ENCODE measurements at regions not wholly inside any gene's neighbourhood (a gene's known extent, or its start where the extent isn't known, plus 50 kb on each side); places are given as distances from the start of the nearest gene placed in this dataset.

GRCh38 chr17:73987395-73987794, 216.1 kb upstream of the RPL38 start:
- no peak overlapping the region for H3K4me3 ChIP-seq (ENCODE audit: control extremely low read depth in 1 of 5, extremely low read depth in 1 of 5, insufficient read depth in 1 of 5, low read depth in 2 of 5, low read length in 4 of 5)
- H3K27me3 Mint-ChIP-seq = peaks cover 8% of the 10 kb centered on the region
- ChIA-PET CTCF (interaction anchor here (1.3 kb wide), 1 partner anchor 558 kb away, joined by 4 read pairs; no protein-coding TSS in a partner anchor), POLR2A (no interaction called here)
- no peak overlapping the region for H3K9ac ChIP-seq (ENCODE audit: low read length)
- TF ChIP-seq EZH2 (IDR thresholded peaks at IDR 0.05; ENCODE audit: borderline replicate concordance, insufficient read depth, low read depth, low read length, poor library complexity, severe bottlenecking) (no peak), CTCF (IDR thresholded peaks at IDR 0.05) (no peak)
- no peak for DNase-seq
- 90% methylated on average over 7 of the region's 9 CpGs for WGBS (ENCODE audit: insufficient coverage)
- H3K27ac Mint-ChIP-seq = no peak overlapping the region
- no peak overlapping the region for H3K4me3 Mint-ChIP-seq
- H3K4me1 Mint-ChIP-seq = peaks cover 2% of the 10 kb centered on the region
- no peaks in the 10 kb centered on the region for H3K9me3 Mint-ChIP-seq (ENCODE audit: insufficient read depth)
- H3K79me2 ChIP-seq (ENCODE audit: control insufficient read depth, insufficient read depth, low read length) = no peaks in the 10 kb centered on the region
- no peaks in the 10 kb centered on the region for H3K4me1 ChIP-seq (ENCODE audit: control insufficient read depth in 2 of 2, insufficient read depth in 2 of 2, low read length in 2 of 2)
- H3K9me3 ChIP-seq (ENCODE audit: control extremely low read depth in 1 of 3, control insufficient read depth in 2 of 3, insufficient read depth in 1 of 3, low read length in 2 of 3) = no peaks in the 10 kb centered on the region
- no peak for ATAC-seq (ENCODE audit: low read depth)
- no peaks in the 10 kb centered on the region for H4K20me1 ChIP-seq (ENCODE audit: control insufficient read depth, insufficient read depth, low read length, poor library complexity, severe bottlenecking)
- H3K27ac ChIP-seq (ENCODE audit: low read length in 2 of 2) = no peak overlapping the region
- intact Hi-C loops (cut with micrococcal nuclease) = no loop called here
- no peaks in the 10 kb centered on the region for H3K27me3 ChIP-seq (replicated peaks in 1 of 4; ENCODE audit: control extremely low read depth in 1 of 4, control insufficient read depth in 3 of 4, insufficient read depth in 4 of 4, low read length in 3 of 4)
- H2AFZ ChIP-seq (ENCODE audit: insufficient read depth, low read depth, low read length, poor library complexity, severe bottlenecking) = no peak overlapping the region
- H3K4me2 ChIP-seq (replicated peaks; ENCODE audit: low read depth, low read length, poor library complexity, severe bottlenecking) = no peak overlapping the region
- no peaks in the 10 kb centered on the region for H3K36me3 ChIP-seq (replicated peaks in 1 of 2; ENCODE audit: control extremely low read depth in 1 of 2, control insufficient read depth in 1 of 2, extremely low read depth in 1 of 2, insufficient read depth in 2 of 2, low read length in 1 of 2)

GRCh38 chr17:73987845-73988509, 215.5 kb upstream of the RPL38 start:
- no peak for TF ChIP-seq EZH2 (IDR thresholded peaks at IDR 0.05; ENCODE audit: borderline replicate concordance, insufficient read depth, low read depth, low read length, poor library complexity, severe bottlenecking)
- TF ChIP-seq CTCF (IDR thresholded peaks at IDR 0.05) = no peak
- no peak overlapping the region for H3K4me2 ChIP-seq (replicated peaks; ENCODE audit: low read depth, low read length, poor library complexity, severe bottlenecking)
- H3K27me3 Mint-ChIP-seq = peaks cover 5% of the 10 kb centered on the region
- H4K20me1 ChIP-seq (ENCODE audit: control insufficient read depth, insufficient read depth, low read length, poor library complexity, severe bottlenecking) = no peaks in the 10 kb centered on the region
- H3K36me3 ChIP-seq (replicated peaks in 1 of 2; ENCODE audit: control extremely low read depth in 1 of 2, control insufficient read depth in 1 of 2, extremely low read depth in 1 of 2, insufficient read depth in 2 of 2, low read length in 1 of 2) = no peaks in the 10 kb centered on the region
- H3K9ac ChIP-seq (ENCODE audit: low read length) = no peak overlapping the region
- no peaks in the 10 kb centered on the region for H3K9me3 Mint-ChIP-seq (ENCODE audit: insufficient read depth)
- ChIA-PET CTCF (no interaction called here), POLR2A (no interaction called here)
- no peak for DNase-seq
- no peaks in the 10 kb centered on the region for H3K4me1 ChIP-seq (ENCODE audit: control insufficient read depth in 2 of 2, insufficient read depth in 2 of 2, low read length in 2 of 2)
- no peak overlapping the region for H3K4me3 Mint-ChIP-seq
- no peaks in the 10 kb centered on the region for H3K9me3 ChIP-seq (ENCODE audit: control extremely low read depth in 1 of 3, control insufficient read depth in 2 of 3, insufficient read depth in 1 of 3, low read length in 2 of 3)
- H3K27me3 ChIP-seq (replicated peaks in 1 of 4; ENCODE audit: control extremely low read depth in 1 of 4, control insufficient read depth in 3 of 4, insufficient read depth in 4 of 4, low read length in 3 of 4) = no peaks in the 10 kb centered on the region
- H3K27ac Mint-ChIP-seq = no peak overlapping the region
- 86% methylated on average over 15 of the region's 16 CpGs for WGBS (ENCODE audit: insufficient coverage)
- intact Hi-C loops (cut with micrococcal nuclease) = no loop called here
- ATAC-seq (ENCODE audit: low read depth) = no peak
- no peaks in the 10 kb centered on the region for H3K79me2 ChIP-seq (ENCODE audit: control insufficient read depth, insufficient read depth, low read length)
- no peak overlapping the region for H3K27ac ChIP-seq (ENCODE audit: low read length in 2 of 2)
- no peak overlapping the region for H3K4me3 ChIP-seq (ENCODE audit: control extremely low read depth in 1 of 5, extremely low read depth in 1 of 5, insufficient read depth in 1 of 5, low read depth in 2 of 5, low read length in 4 of 5)
- peaks cover 2% of the 10 kb centered on the region for H3K4me1 Mint-ChIP-seq
- no peak overlapping the region for H2AFZ ChIP-seq (ENCODE audit: insufficient read depth, low read depth, low read length, poor library complexity, severe bottlenecking)

All from B cell (primary cell).